ENCODE measurements at regions not wholly inside any gene's neighbourhood (a gene's known extent, or its start where the extent isn't known, plus 50 kb on each side); places are given as distances from the start of the nearest gene placed in this dataset.

DNA sequence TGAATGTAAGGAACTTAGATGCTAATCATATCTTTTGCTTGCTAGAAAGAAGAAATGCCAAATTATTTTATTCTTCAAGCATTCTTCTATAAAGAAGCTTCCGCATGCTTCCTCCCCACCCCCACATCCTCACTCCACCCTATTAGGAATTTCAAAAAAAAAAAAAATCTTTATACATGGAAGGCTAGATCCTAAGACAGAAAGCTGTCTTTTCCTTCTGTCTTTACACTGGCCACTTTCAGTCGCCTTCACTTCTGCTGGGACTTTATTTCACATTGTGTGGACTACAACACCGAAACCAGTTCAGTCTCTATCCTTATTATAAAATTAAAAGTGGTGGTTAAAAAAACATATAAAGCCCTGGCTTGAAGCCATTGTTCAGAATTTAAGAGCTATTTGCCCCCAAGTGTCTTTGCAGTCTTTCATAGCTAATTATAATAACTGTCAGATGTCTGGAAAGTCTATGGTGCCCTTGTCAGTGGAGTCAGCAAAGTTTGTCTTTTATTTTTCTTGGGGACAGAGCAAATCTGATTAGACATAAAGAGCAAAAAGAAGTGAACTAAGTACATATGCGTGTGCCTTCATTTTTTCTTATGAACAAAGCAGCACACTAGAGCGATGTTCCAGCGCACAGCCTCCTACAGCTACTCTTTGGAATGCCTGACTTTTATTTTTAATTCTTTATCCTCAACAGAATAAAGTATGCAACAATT lies 297.7 kb downstream of the PTPRC start:
- no peak for TF ChIP-seq PAX5 (IDR thresholded peaks at IDR 0.05; ENCODE audit: insufficient read depth, low read length, severe bottlenecking)
- no peak for TF ChIP-seq POLR2AphosphoS5 (IDR thresholded peaks at IDR 0.05; ENCODE audit: low read depth, low read length)
